Calu3 (cell line): ENCODE measurements at regions not wholly inside any gene's neighbourhood (a gene's known extent, or its start where the extent isn't known, plus 50 kb on each side); places are given as distances from the start of the nearest gene placed in this dataset.

Experiments
- BruUV-seq: library from RNA; stranded (reverse); fragments of 400-500 nt; replicated peaks from 2 replicates; lab custom pipeline; 2021; lab: Mats Ljungman, UMichigan
- CTCF ChIA-PET: fragments of 300-600 bp; sonication (Branson Sonifier 250); formaldehyde crosslinking; loops from one replicate; lab custom pipeline; 2022; ENCODE audit warnings: antibody characterized with exemption; lab: Charles Lee
- DNase-seq: peaks from one replicate; pipeline ENCODE4 v3.0.0; 2022
- H3K27ac Mint-ChIP-seq: one replicate; pipeline ENCODE4 v1.8.0; 2022; ENCODE audit warnings: mixed read lengths; ENCODE audit not compliant: unreplicated experiment
- H3K27me3 Mint-ChIP-seq: one replicate; pipeline ENCODE4 v1.8.0; 2022; ENCODE audit warnings: mixed read lengths; ENCODE audit not compliant: unreplicated experiment
- H3K36me3 Mint-ChIP-seq: one replicate; pipeline ENCODE4 v1.8.0; 2022; ENCODE audit warnings: mild to moderate bottlenecking, moderate library complexity, mixed read lengths; ENCODE audit not compliant: insufficient read depth, unreplicated experiment
- H3K4me1 Mint-ChIP-seq: one replicate; pipeline ENCODE4 v1.8.0; 2022; ENCODE audit warnings: mild to moderate bottlenecking, low read depth, mixed read lengths; ENCODE audit not compliant: unreplicated experiment
- H3K4me3 Mint-ChIP-seq: one replicate; pipeline ENCODE4 v1.8.0; 2022; ENCODE audit warnings: mild to moderate bottlenecking, low read depth, moderate library complexity, mixed read lengths; ENCODE audit not compliant: unreplicated experiment
- H3K9me3 Mint-ChIP-seq: one replicate; pipeline ENCODE4 v1.8.0; 2022; ENCODE audit warnings: low read depth, mixed read lengths; ENCODE audit not compliant: unreplicated experiment
- CTCF ChIP-seq: fragments of 200-600 bp; IDR thresholded peaks from one replicate; pipeline ENCODE4 v1.8.0; 2022; ENCODE audit warnings: antibody characterized with exemption; ENCODE audit not compliant: unreplicated experiment
- intact Hi-C: fragments of 100-400 bp; cut with micrococcal nuclease; formaldehyde crosslinking; loops from one replicate; pipeline ENCODE4 v1.10.0; 2022; ENCODE audit not compliant: unreplicated experiment

GRCh38 chr10:3402187-3402751, 229.7 kb upstream of the PITRM1 start:
- no peaks in the 10 kb centered on the region for H3K36me3 Mint-ChIP-seq
- TF ChIP-seq CTCF: no peak
- CTCF ChIA-PET: no interaction called here

GRCh38 chr10:3401491-3401938, 228.9 kb upstream of the PITRM1 start:
- no peaks in the 10 kb centered on the region for H3K36me3 Mint-ChIP-seq
- H3K9me3 Mint-ChIP-seq: no peaks in the 10 kb centered on the region
- no TSS peak for BruUV-seq
- no peak for TF ChIP-seq CTCF
- H3K4me1 Mint-ChIP-seq: peaks cover 31% of the 10 kb centered on the region
- CTCF ChIA-PET: no interaction called here
- no peak overlapping the region for H3K27ac Mint-ChIP-seq
- no peak overlapping the region for H3K4me3 Mint-ChIP-seq
- no peaks in the 10 kb centered on the region for H3K27me3 Mint-ChIP-seq
- DNase-seq: no peak
- intact Hi-C loops: no loop called here

More at GRCh38 chr10:3402187-3402751, 229.7 kb upstream of the PITRM1 start:
- no peaks in the 10 kb centered on the region for H3K9me3 Mint-ChIP-seq
- no peak overlapping the region for H3K27ac Mint-ChIP-seq
- intact Hi-C loops: no loop called here
- no peaks in the 10 kb centered on the region for H3K27me3 Mint-ChIP-seq
- no peak overlapping the region for H3K4me3 Mint-ChIP-seq
- no peak for DNase-seq
- no TSS peak for BruUV-seq
- peaks cover 25% of the 10 kb centered on the region for H3K4me1 Mint-ChIP-seq

GRCh38 chr10:3400348-3400747, 227.8 kb upstream of the PITRM1 start:
- H3K4me1 Mint-ChIP-seq: peaks cover 31% of the 10 kb centered on the region
- no peak overlapping the region for H3K4me3 Mint-ChIP-seq
- H3K9me3 Mint-ChIP-seq: no peaks in the 10 kb centered on the region
- no peaks in the 10 kb centered on the region for H3K27me3 Mint-ChIP-seq
- BruUV-seq: no TSS peak
- intact Hi-C loops: no loop called here
- no peak for TF ChIP-seq CTCF
- peak overlapping the region; percentile 51 for H3K27ac Mint-ChIP-seq
- CTCF ChIA-PET: no interaction called here
- no peak for DNase-seq
- H3K36me3 Mint-ChIP-seq: no peaks in the 10 kb centered on the region

GRCh38 chr10:3399756-3400155, 227.2 kb upstream of the PITRM1 start:
- no peak for DNase-seq
- CTCF ChIA-PET: no interaction called here
- intact Hi-C loops: no loop called here
- TF ChIP-seq CTCF: no peak
- Mint-ChIP-seq H3K27me3 (no peaks in the 10 kb centered on the region), H3K36me3 (no peaks in the 10 kb centered on the region), H3K4me1 (peaks cover 31% of the 10 kb centered on the region), H3K4me3 (no peak overlapping the region), H3K27ac (peak overlapping the region; percentile 51), H3K9me3 (no peaks in the 10 kb centered on the region)
- BruUV-seq: no TSS peak
